ENCODE measurements at regions not wholly inside any gene's neighbourhood (a gene's known extent, or its start where the extent isn't known, plus 50 kb on each side); places are given as distances from the start of the nearest gene placed in this dataset.

- H3K27me3 ChIP-seq (ENCODE audit: control insufficient read depth, insufficient read depth, low read length) = peaks cover 2% of the 10 kb centered on the region
- no peaks in the 10 kb centered on the region for H3K9me3 ChIP-seq (ENCODE audit: control insufficient read depth, insufficient read depth, low read length)
- no peaks in the 10 kb centered on the region for H3K36me3 ChIP-seq (ENCODE audit: control insufficient read depth, insufficient read depth, low read length)
- peaks cover 2% of the 10 kb centered on the region for H3K4me1 ChIP-seq (ENCODE audit: control insufficient read depth, insufficient read depth, low read length)
- no peak overlapping the region for H3K4me3 ChIP-seq (ENCODE audit: low read depth, low read length)
- no peak overlapping the region for H3K9ac ChIP-seq (ENCODE audit: low read depth, low read length)
These were observed 345.3 kb downstream of the CXCL12 start for GRCh38 chr10:44039599-44039998.

- no peak overlapping the region for H3K9ac ChIP-seq (ENCODE audit: low read depth, low read length)
These were observed 348.5 kb downstream of the CXCL12 start for GRCh38 chr10:44036425-44036824.

GRCh38 chr10:44035474-44036197 is 349.3 kb downstream of the CXCL12 start:
- Histone ChIP-seq H3K4me1 (ENCODE audit: control insufficient read depth, insufficient read depth, low read length) (no peaks in the 10 kb centered on the region), H3K9me3 (ENCODE audit: control insufficient read depth, insufficient read depth, low read length) (no peaks in the 10 kb centered on the region), H3K36me3 (ENCODE audit: control insufficient read depth, insufficient read depth, low read length) (no peaks in the 10 kb centered on the region), H3K9ac (ENCODE audit: low read depth, low read length) (no peak overlapping the region), H3K4me3 (ENCODE audit: low read depth, low read length) (no peak overlapping the region), H3K27me3 (ENCODE audit: control insufficient read depth, insufficient read depth, low read length) (peaks cover 2% of the 10 kb centered on the region)

More at GRCh38 chr10:44036425-44036824, 348.5 kb downstream of the CXCL12 start:
- H3K36me3 ChIP-seq (ENCODE audit: control insufficient read depth, insufficient read depth, low read length) = no peaks in the 10 kb centered on the region
- no peak overlapping the region for H3K4me3 ChIP-seq (ENCODE audit: low read depth, low read length)
- no peaks in the 10 kb centered on the region for H3K4me1 ChIP-seq (ENCODE audit: control insufficient read depth, insufficient read depth, low read length)
- peaks cover 2% of the 10 kb centered on the region for H3K27me3 ChIP-seq (ENCODE audit: control insufficient read depth, insufficient read depth, low read length)
- no peaks in the 10 kb centered on the region for H3K9me3 ChIP-seq (ENCODE audit: control insufficient read depth, insufficient read depth, low read length)

- Histone ChIP-seq H3K27me3 (ENCODE audit: control insufficient read depth, insufficient read depth, low read length) (peaks cover 2% of the 10 kb centered on the region), H3K9me3 (ENCODE audit: control insufficient read depth, insufficient read depth, low read length) (no peaks in the 10 kb centered on the region)
These were observed 350.0 kb downstream of the CXCL12 start for GRCh38 chr10:44034946-44035345.

GRCh38 chr10:44033008-44033407 is 351.9 kb downstream of the CXCL12 start:
- Histone ChIP-seq H3K4me3 (ENCODE audit: low read depth, low read length) (no peak overlapping the region), H3K4me1 (ENCODE audit: control insufficient read depth, insufficient read depth, low read length) (no peaks in the 10 kb centered on the region), H3K9me3 (ENCODE audit: control insufficient read depth, insufficient read depth, low read length) (no peaks in the 10 kb centered on the region), H3K27me3 (ENCODE audit: control insufficient read depth, insufficient read depth, low read length) (peaks cover 2% of the 10 kb centered on the region), H3K9ac (ENCODE audit: low read depth, low read length) (no peak overlapping the region), H3K36me3 (ENCODE audit: control insufficient read depth, insufficient read depth, low read length) (no peaks in the 10 kb centered on the region)

More at GRCh38 chr10:44034946-44035345, 350.0 kb downstream of the CXCL12 start:
- Histone ChIP-seq H3K4me1 (ENCODE audit: control insufficient read depth, insufficient read depth, low read length) (no peaks in the 10 kb centered on the region), H3K4me3 (ENCODE audit: low read depth, low read length) (no peak overlapping the region), H3K9ac (ENCODE audit: low read depth, low read length) (no peak overlapping the region), H3K36me3 (ENCODE audit: control insufficient read depth, insufficient read depth, low read length) (no peaks in the 10 kb centered on the region)

GRCh38 chr10:44032216-44032615 is 352.7 kb downstream of the CXCL12 start:
- peaks cover 2% of the 10 kb centered on the region for H3K27me3 ChIP-seq (ENCODE audit: control insufficient read depth, insufficient read depth, low read length)
- no peak overlapping the region for H3K9ac ChIP-seq (ENCODE audit: low read depth, low read length)
- no peaks in the 10 kb centered on the region for H3K9me3 ChIP-seq (ENCODE audit: control insufficient read depth, insufficient read depth, low read length)
- no peaks in the 10 kb centered on the region for H3K36me3 ChIP-seq (ENCODE audit: control insufficient read depth, insufficient read depth, low read length)
- H3K4me1 ChIP-seq (ENCODE audit: control insufficient read depth, insufficient read depth, low read length) = no peaks in the 10 kb centered on the region
- no peak overlapping the region for H3K4me3 ChIP-seq (ENCODE audit: low read depth, low read length)

- Histone ChIP-seq H3K27me3 (ENCODE audit: control insufficient read depth, insufficient read depth, low read length) (peaks cover 2% of the 10 kb centered on the region), H3K9ac (ENCODE audit: low read depth, low read length) (no peak overlapping the region), H3K9me3 (ENCODE audit: control insufficient read depth, insufficient read depth, low read length) (no peaks in the 10 kb centered on the region), H3K4me1 (ENCODE audit: control insufficient read depth, insufficient read depth, low read length) (no peaks in the 10 kb centered on the region), H3K4me3 (ENCODE audit: low read depth, low read length) (no peak overlapping the region), H3K36me3 (ENCODE audit: control insufficient read depth, insufficient read depth, low read length) (no peaks in the 10 kb centered on the region)
These were observed 354.2 kb downstream of the CXCL12 start for GRCh38 chr10:44030738-44031137.

- Histone ChIP-seq H3K4me1 (ENCODE audit: control insufficient read depth, insufficient read depth, low read length) (no peaks in the 10 kb centered on the region), H3K4me3 (ENCODE audit: low read depth, low read length) (no peak overlapping the region), H3K27me3 (ENCODE audit: control insufficient read depth, insufficient read depth, low read length) (no peaks in the 10 kb centered on the region), H3K9me3 (ENCODE audit: control insufficient read depth, insufficient read depth, low read length) (no peaks in the 10 kb centered on the region), H3K9ac (ENCODE audit: low read depth, low read length) (no peak overlapping the region), H3K36me3 (ENCODE audit: control insufficient read depth, insufficient read depth, low read length) (no peaks in the 10 kb centered on the region)
These were observed 354.8 kb downstream of the CXCL12 start for GRCh38 chr10:44030132-44030531.

GRCh38 chr10:44028384-44029137 is 356.3 kb downstream of the CXCL12 start:
- no peaks in the 10 kb centered on the region for H3K9me3 ChIP-seq (ENCODE audit: control insufficient read depth, insufficient read depth, low read length)
- no peak overlapping the region for H3K9ac ChIP-seq (ENCODE audit: low read depth, low read length)
- no peaks in the 10 kb centered on the region for H3K36me3 ChIP-seq (ENCODE audit: control insufficient read depth, insufficient read depth, low read length)
- H3K4me3 ChIP-seq (ENCODE audit: low read depth, low read length) = no peak overlapping the region
- no peaks in the 10 kb centered on the region for H3K27me3 ChIP-seq (ENCODE audit: control insufficient read depth, insufficient read depth, low read length)
- no peaks in the 10 kb centered on the region for H3K4me1 ChIP-seq (ENCODE audit: control insufficient read depth, insufficient read depth, low read length)

- no peak overlapping the region for H3K4me3 ChIP-seq (ENCODE audit: low read depth, low read length)
- no peaks in the 10 kb centered on the region for H3K27me3 ChIP-seq (ENCODE audit: control insufficient read depth, insufficient read depth, low read length)
- no peaks in the 10 kb centered on the region for H3K36me3 ChIP-seq (ENCODE audit: control insufficient read depth, insufficient read depth, low read length)
- H3K9me3 ChIP-seq (ENCODE audit: control insufficient read depth, insufficient read depth, low read length) = no peaks in the 10 kb centered on the region
- H3K9ac ChIP-seq (ENCODE audit: low read depth, low read length) = no peak overlapping the region
- no peaks in the 10 kb centered on the region for H3K4me1 ChIP-seq (ENCODE audit: control insufficient read depth, insufficient read depth, low read length)
These were observed 360.4 kb downstream of the CXCL12 start for GRCh38 chr10:44024356-44025116.

GRCh38 chr10:44023517-44023916 is 361.4 kb downstream of the CXCL12 start:
- Histone ChIP-seq H3K9ac (ENCODE audit: low read depth, low read length) (no peak overlapping the region), H3K9me3 (ENCODE audit: control insufficient read depth, insufficient read depth, low read length) (no peaks in the 10 kb centered on the region), H3K27me3 (ENCODE audit: control insufficient read depth, insufficient read depth, low read length) (no peaks in the 10 kb centered on the region), H3K4me1 (ENCODE audit: control insufficient read depth, insufficient read depth, low read length) (no peaks in the 10 kb centered on the region), H3K36me3 (ENCODE audit: control insufficient read depth, insufficient read depth, low read length) (no peaks in the 10 kb centered on the region), H3K4me3 (ENCODE audit: low read depth, low read length) (no peak overlapping the region)

Data from iPS-15b (cell line).